Naive B cell (primary cell): ENCODE measurements at regions not wholly inside any gene's neighbourhood (a gene's known extent, or its start where the extent isn't known, plus 50 kb on each side); places are given as distances from the start of the nearest gene placed in this dataset.
"Not testable (repeated sequence)": the region's sequence is repeated elsewhere in the genome, so short reads cannot be mapped to it uniquely, and the experiment has no call there.

Experiments
- ATAC-seq, 2 donors: fragments of 150-1000 bp; cut with Tn5 transposase; 2 replicates each; pipeline ENCODE4 v1.10.0; 2021; ENCODE audit warnings: low read depth in 2 of 2, mild to moderate bottlenecking in 2 of 2, moderate library complexity in 2 of 2
- DNase-seq: peaks from one replicate; pipeline ENCODE4 v3.0.0; 2022
- H3K27ac Mint-ChIP-seq, 6 donors: one replicate each; pipeline ENCODE4 v1.8.0; 2020 to 2022; ENCODE audit warnings: mild to moderate bottlenecking in 6 of 6, mixed read lengths in 6 of 6, moderate library complexity in 5 of 6, inconsistent platforms in 2 of 6
- H3K27me3 Mint-ChIP-seq, 3 donors: one replicate each; pipeline ENCODE4 v1.8.0; 2021 to 2022; ENCODE audit warnings: mixed read lengths in 3 of 3, mild to moderate bottlenecking in 1 of 3
- H3K36me3 Mint-ChIP-seq, 2 donors: one replicate each; pipeline ENCODE4 v1.8.0; 2020 to 2022; ENCODE audit warnings: mixed read lengths in 2 of 2, inconsistent platforms in 1 of 2, mild to moderate bottlenecking in 1 of 2
- H3K4me1 Mint-ChIP-seq, 3 donors: one replicate each; pipeline ENCODE4 v1.8.0; 2020 to 2022; ENCODE audit warnings: mixed read lengths in 3 of 3, inconsistent platforms in 1 of 3, mild to moderate bottlenecking in 1 of 3, moderate library complexity in 1 of 3
- H3K4me3 Mint-ChIP-seq, 8 donors: one replicate each; pipeline ENCODE4 v1.8.0; 2020 to 2022; ENCODE audit warnings: mild to moderate bottlenecking in 8 of 8, mixed read lengths in 8 of 8, moderate library complexity in 8 of 8, inconsistent platforms in 2 of 8
- H3K9me3 Mint-ChIP-seq, 7 donors: one replicate each; pipeline ENCODE4 v1.8.0; 2020 to 2022; ENCODE audit warnings: mixed read lengths in 7 of 7, mild to moderate bottlenecking in 5 of 7, inconsistent platforms in 2 of 7, moderate library complexity in 1 of 7

DNA sequence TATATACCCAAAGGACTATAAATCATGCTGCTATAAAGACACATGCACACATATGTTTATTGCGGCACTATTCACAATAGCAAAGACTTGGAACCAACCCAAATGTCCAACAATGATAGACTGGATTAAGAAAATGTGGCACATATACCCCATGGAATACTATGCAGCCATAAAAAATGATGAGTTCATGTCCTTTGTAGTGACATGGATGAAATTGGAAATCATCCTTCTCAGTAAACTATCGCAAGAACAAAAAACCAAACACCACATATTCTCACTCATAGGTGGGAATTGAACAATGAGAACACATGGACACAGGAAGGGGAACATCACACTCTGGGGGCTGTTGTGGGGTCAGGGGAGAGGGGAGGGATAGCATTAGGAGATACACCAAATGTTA lies 165.7 kb upstream of the KCNJ15 start:
- peaks cover 17 to 19% (median 19%) of the 10 kb centered on the region in 3 donors for H3K27me3 Mint-ChIP-seq
- not testable (repeated sequence) for ATAC-seq, H3K4me1 Mint-ChIP-seq, DNase-seq, H3K4me3 Mint-ChIP-seq, H3K36me3 Mint-ChIP-seq, H3K27ac Mint-ChIP-seq, H3K9me3 Mint-ChIP-seq

DNA sequence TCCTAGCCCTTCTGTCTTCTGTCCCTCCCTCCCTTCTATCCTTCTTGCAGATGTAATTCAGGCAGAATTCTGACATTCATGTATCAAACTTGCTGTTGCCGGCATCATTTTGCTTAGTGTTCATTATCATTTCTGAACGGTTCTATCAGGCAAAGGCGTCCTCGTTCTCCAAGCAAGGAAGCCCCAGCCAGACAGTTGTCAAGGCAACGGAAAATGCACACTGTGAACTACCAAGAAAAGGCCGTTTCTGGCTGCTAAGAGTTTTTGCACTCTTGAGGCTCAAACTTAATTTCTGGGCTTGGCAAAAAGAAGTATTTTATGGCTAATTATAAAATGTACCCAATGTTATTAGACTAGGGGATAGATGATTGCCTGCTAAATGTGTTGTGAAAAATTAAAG lies 164.7 kb upstream of the KCNJ15 start:
- no peaks in the 10 kb centered on the region for H3K4me1 Mint-ChIP-seq
- peaks cover 5 to 11% (median 7%) of the 10 kb centered on the region in 7 donors for H3K9me3 Mint-ChIP-seq
- ATAC-seq (no peak), DNase-seq (no peak)
- no peak overlapping the region for H3K27ac Mint-ChIP-seq
- H3K4me3 Mint-ChIP-seq = no peak overlapping the region
- no peaks in the 10 kb centered on the region for H3K36me3 Mint-ChIP-seq
- H3K27me3 Mint-ChIP-seq = peaks cover 17 to 19% (median 19%) of the 10 kb centered on the region in 3 donors

DNA sequence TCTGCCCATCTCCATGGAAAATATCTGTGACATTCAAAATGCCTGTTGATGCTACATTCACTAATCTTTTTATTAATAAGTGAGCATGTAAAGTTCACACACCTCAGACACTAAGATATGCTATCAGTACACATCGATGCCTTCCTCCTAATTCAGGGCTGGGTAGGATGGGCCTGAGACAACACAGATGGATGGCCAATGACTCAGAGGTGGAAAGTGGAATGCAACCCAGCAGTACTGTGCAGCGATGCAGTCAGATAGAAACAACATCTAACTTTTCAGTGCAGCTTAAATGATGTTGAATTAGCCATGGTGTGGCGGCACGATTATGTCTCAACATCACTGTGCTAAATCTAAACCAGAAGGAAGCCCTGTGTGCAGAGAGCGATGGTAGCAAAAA lies 161.6 kb upstream of the KCNJ15 start:
- Mint-ChIP-seq H3K4me1 (no peaks in the 10 kb centered on the region), H3K9me3 (peaks cover 5 to 31% (median 13%) of the 10 kb centered on the region in 7 donors), H3K27me3 (peaks cover 12 to 22% (median 14%) of the 10 kb centered on the region in 3 donors), H3K4me3 (no peak overlapping the region), H3K36me3 (no peaks in the 10 kb centered on the region), H3K27ac (no peak overlapping the region)
- ATAC-seq (no peak), DNase-seq (no peak)

DNA sequence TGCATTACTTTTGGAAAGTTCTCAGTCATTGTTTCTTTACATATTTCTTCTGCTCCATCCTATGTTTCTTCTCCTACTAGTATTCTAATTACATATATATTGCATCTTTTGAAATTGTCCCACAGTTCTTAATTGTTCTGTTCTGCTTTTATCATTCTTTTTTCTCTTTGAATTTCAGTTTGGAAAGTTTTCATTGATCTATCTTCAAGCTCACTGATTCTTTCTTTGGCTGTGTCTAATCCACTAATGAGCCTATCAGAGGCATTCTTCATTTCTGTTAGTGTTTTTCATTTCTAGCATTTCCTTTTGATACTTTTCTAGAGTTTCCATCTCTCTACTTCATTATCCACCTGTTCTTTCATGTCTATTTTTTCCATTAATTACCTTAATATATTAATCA lies 159.0 kb upstream of the KCNJ15 start:
- Mint-ChIP-seq H3K4me1 (no peaks in the 10 kb centered on the region), H3K9me3 (peaks cover 2 to 23% (median 10%) of the 10 kb centered on the region in 7 donors), H3K36me3 (no peaks in the 10 kb centered on the region), H3K27me3 (peaks cover 7 to 36% (median 34%) of the 10 kb centered on the region in 3 donors), H3K27ac (peak overlapping the region in 1 of 6 donors; percentile 52), H3K4me3 (no peak overlapping the region)
- ATAC-seq (no peak), DNase-seq (no peak)

DNA sequence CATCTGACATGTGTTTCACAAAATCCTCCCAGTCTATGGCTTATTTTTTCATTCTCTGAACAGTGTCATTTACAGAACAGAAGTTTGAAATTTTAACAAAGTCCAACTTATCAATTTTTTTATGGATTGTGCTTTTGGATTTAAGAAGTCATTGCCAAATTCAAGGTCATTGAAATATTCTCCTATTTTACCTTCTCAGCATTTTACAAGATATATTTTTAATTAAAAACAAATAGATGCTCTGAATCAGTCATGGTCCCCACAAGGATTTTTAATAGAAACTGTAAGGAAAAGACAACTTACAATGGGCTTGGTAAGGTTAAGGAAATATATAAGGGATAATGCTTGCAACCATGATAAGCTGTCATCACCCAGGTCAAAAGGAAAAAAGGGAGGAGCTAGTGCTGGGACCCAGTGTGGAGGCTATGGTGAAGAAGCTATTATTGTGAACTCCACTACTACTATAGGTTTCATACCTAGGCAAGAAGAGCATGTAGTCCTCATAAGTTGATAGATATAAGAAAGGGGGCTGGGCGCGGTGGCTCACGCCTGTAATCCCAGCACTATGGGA lies 144.5 kb upstream of the KCNJ15 start:
- ATAC-seq (no peak), DNase-seq (no peak)
- Mint-ChIP-seq H3K4me1 (no peaks in the 10 kb centered on the region), H3K4me3 (no peak overlapping the region), H3K27me3 (peaks cover 9 to 17% (median 13%) of the 10 kb centered on the region in 3 donors), H3K9me3 (peaks cover 0 to 8% (median 2%) of the 10 kb centered on the region in 7 donors), H3K27ac (no peak overlapping the region), H3K36me3 (no peaks in the 10 kb centered on the region)

DNA sequence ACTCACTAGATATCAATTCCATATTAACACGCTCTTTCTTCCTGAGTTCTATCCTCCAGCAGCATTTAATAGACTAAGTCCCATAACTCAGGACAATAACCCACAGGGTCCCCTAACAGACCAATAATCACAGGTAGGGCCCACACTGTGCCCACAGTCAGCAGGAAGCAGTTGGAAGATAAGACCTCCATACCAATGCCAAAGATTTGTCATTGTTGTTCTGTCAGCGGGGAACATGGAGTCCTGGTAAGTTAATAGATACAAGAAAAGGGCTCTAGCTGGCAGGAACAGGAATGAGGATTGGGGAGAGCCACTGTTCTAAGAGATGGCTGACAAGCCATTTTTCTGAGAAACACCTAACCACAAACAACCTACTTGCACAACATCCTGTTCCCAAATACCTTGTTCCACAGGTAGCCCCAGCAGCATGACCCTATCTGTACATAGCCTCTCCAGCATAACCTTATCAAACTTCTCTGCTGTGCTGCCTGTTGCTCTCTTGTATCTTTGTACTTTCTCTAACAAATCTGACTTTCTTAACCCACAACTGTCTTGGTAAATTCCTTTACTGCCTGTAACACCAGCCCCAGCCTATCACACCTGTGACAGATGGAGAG lies 142.0 kb upstream of the KCNJ15 start:
- Mint-ChIP-seq H3K27ac (no peak overlapping the region), H3K36me3 (no peaks in the 10 kb centered on the region), H3K9me3 (peaks cover 0 to 8% (median 2%) of the 10 kb centered on the region in 7 donors), H3K4me1 (no peaks in the 10 kb centered on the region), H3K4me3 (no peak overlapping the region), H3K27me3 (peaks cover 9 to 17% (median 13%) of the 10 kb centered on the region in 3 donors)
- DNase-seq (no peak), ATAC-seq (no peak)

DNA sequence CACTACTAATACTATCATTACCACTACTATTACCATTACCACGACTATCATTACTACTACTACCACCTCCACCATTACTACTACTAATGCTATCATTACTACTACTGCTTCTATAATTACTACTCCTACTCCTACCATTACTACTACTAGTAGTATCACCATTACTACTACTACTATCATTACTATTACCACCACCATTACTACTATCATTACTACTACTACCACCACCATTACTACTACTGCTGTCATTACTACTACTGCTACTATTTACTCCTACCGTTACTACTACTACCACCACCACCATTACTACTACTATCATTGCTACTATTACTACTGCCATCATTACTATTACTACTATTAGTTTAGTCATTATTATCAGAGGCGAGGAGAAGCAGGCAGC lies 140.9 kb upstream of the KCNJ15 start:
- peaks cover 9 to 18% (median 13%) of the 10 kb centered on the region in 3 donors for H3K27me3 Mint-ChIP-seq
- H3K4me3 Mint-ChIP-seq = no peak overlapping the region
- no peak for ATAC-seq
- no peak for DNase-seq
- peaks cover 0 to 10% (median 2%) of the 10 kb centered on the region in 7 donors for H3K9me3 Mint-ChIP-seq
- no peaks in the 10 kb centered on the region for H3K36me3 Mint-ChIP-seq
- no peak overlapping the region for H3K27ac Mint-ChIP-seq
- no peaks in the 10 kb centered on the region for H3K4me1 Mint-ChIP-seq

DNA sequence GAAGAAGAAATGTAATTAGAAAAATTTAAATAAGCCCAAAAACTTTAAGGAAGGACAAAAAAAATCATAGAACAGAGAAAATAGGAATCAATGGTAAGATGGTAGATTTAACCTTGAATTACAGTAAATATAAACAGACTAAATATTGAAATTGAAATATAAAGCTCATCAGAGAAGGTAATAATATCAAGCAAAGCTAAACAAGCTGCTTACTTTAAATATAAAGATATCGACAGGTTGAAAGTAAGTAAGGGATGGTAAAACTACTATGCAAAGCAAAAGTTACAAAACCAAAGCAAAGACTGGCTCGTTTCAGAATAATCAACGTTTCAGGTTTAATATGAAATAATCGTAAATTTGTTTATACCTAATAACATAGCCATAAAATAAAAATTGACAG lies 137.0 kb upstream of the KCNJ15 start:
- H3K27me3 Mint-ChIP-seq = peaks cover under 1 to 15% (median 2%) of the 10 kb centered on the region in 3 donors
- no peak overlapping the region for H3K4me3 Mint-ChIP-seq
- no peak overlapping the region for H3K27ac Mint-ChIP-seq
- no peak for ATAC-seq
- H3K36me3 Mint-ChIP-seq = peaks cover 0 to 3% of the 10 kb centered on the region in 2 donors
- no peaks in the 10 kb centered on the region for H3K4me1 Mint-ChIP-seq
- H3K9me3 Mint-ChIP-seq = peaks cover 0 to 10% (median 0%) of the 10 kb centered on the region in 7 donors
- DNase-seq = no peak

DNA sequence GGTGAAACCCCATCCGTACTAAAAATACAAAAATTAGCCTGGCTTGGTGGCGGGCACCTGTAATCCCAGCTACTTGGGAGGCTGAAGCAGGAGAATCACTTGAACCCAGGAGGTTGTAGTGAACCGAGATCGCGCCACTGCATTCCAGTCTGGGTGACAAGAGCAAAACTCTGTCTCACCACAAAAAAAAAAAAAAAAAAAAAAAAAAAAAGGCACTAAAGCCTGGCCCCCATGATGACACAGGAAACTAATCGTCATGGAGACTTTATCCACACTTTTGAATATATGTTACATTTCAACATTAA lies 136.2 kb upstream of the KCNJ15 start:
- Mint-ChIP-seq H3K27me3 (peaks cover 0 to 16% (median 9%) of the 10 kb centered on the region in 3 donors), H3K9me3 (peaks cover 0 to 10% (median 0%) of the 10 kb centered on the region in 7 donors)
- H3K4me1 Mint-ChIP-seq, H3K27ac Mint-ChIP-seq, DNase-seq, H3K4me3 Mint-ChIP-seq, ATAC-seq, H3K36me3 Mint-ChIP-seq: not testable (repeated sequence)

DNA sequence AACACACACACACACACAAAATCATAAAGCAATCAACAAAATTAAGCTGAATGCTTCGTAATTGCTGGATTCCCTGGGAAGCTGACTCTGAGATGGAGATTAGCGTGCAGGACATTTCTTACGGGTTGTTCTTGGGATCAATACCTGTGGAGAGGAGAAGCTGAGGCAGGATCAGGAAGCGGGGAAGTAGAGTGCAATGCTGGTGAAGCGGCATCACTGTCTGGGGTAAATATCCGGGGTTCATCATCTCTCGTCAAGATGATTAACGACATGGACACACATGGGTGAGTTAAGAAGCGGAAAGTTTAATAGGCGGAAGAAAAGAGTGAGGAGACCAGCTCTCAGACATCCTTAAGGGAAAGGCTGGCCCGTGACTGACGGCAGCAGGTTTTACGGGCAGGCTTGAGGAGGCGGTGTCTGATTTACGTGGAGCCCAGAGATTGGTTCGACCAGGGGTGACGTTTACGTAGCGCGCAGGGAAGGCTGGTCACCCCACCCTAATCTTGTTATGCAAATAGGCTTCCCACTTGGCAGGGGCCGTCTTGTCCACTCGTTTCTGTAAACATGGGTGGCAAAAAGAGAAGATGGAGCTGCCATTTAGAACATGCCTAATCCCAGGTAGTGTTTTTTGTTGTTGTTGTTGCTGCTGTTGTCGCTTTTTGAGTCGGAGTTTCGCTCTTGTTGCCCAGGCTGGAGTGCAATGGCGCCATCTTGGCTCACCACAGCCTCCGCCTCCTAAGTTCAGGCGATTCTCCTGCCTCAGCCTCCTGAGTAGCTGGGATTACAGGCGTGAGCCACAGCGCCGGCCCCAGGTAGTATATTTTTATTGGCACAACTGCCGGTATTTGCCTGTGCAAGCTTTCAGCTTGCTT lies 135.6 kb upstream of the KCNJ15 start:
- DNase-seq (no peak), ATAC-seq (no peak)
- Mint-ChIP-seq H3K27ac (no peak overlapping the region), H3K9me3 (peaks cover 0 to 5% (median 0%) of the 10 kb centered on the region in 7 donors), H3K27me3 (peaks cover 5 to 14% (median 14%) of the 10 kb centered on the region in 3 donors), H3K4me1 (no peaks in the 10 kb centered on the region), H3K36me3 (peaks cover 0 to 3% of the 10 kb centered on the region in 2 donors), H3K4me3 (no peak overlapping the region)

DNA sequence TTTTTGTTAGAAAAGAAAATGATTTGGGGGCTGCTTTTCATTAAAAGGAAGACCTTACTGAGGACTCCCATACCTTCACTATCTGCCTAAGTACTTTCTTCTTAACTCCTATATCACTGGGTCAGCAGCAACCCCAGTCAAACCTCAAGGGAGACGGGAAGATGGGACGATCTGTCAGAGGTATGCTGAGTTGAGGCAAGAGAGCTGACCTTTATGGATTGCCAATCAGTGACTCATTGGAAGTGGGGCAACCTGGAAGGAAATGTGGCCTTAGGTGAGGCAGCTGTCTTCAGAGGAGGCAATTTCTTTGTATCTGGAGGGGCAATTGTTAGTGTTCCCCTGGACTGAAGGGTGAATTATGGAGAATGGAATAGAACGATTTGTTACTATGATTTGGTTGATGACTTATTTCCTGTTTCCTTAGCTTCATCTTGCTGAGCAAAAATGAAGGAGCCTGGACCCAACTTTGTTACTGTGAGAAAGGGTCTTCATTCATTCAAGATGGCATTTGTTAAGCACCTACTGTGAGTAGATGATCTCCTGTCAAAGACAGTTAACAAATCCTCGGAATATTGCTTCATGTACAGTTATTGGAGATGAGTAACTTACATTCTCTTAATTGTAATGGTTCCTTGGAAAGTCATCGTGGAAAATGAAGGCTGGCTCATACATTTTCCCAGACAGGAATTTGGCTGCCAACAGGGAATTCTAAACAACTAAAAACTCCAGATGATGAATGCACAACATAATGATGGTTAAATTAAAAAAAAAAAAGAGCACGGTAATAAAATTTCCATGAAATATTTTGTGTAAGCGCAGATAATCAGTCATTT lies 134.7 kb upstream of the KCNJ15 start:
- Mint-ChIP-seq H3K4me3 (no peak overlapping the region), H3K4me1 (no peaks in the 10 kb centered on the region), H3K27ac (no peak overlapping the region), H3K36me3 (peaks cover 0 to 3% of the 10 kb centered on the region in 2 donors), H3K27me3 (peaks cover 9 to 16% (median 15%) of the 10 kb centered on the region in 3 donors), H3K9me3 (peaks cover 0 to 5% (median 0%) of the 10 kb centered on the region in 7 donors)
- ATAC-seq (no peak), DNase-seq (no peak)

DNA sequence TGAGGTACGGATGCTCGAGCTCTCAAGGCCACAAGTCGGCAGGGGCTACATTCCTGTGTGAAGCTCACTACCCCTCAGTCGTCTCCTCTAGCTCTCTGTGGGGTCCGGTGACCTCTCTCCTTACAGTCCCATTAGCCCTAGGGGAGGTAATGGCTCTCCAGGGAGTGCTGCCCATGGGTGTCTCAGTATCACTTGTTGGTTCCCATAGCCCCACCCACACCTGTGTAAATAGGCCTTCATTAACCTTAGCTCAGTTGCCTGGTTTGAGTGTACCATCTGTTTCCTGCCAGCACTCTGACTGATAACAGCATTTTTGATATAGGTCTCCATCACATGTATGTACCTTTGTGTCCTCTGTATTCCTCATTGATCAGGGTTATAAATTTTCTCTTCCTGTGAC lies 133.2 kb upstream of the KCNJ15 start:
- DNase-seq = no peak
- H3K27me3 Mint-ChIP-seq = peaks cover 15 to 21% (median 15%) of the 10 kb centered on the region in 3 donors
- peaks cover 0 to 5% (median 0%) of the 10 kb centered on the region in 7 donors for H3K9me3 Mint-ChIP-seq
- H3K27ac Mint-ChIP-seq = peak overlapping the region in 1 of 6 donors; percentile 28
- H3K36me3 Mint-ChIP-seq = peaks cover 0 to 3% of the 10 kb centered on the region in 2 donors
- no peaks in the 10 kb centered on the region for H3K4me1 Mint-ChIP-seq
- no peak for ATAC-seq
- no peak overlapping the region for H3K4me3 Mint-ChIP-seq

DNA sequence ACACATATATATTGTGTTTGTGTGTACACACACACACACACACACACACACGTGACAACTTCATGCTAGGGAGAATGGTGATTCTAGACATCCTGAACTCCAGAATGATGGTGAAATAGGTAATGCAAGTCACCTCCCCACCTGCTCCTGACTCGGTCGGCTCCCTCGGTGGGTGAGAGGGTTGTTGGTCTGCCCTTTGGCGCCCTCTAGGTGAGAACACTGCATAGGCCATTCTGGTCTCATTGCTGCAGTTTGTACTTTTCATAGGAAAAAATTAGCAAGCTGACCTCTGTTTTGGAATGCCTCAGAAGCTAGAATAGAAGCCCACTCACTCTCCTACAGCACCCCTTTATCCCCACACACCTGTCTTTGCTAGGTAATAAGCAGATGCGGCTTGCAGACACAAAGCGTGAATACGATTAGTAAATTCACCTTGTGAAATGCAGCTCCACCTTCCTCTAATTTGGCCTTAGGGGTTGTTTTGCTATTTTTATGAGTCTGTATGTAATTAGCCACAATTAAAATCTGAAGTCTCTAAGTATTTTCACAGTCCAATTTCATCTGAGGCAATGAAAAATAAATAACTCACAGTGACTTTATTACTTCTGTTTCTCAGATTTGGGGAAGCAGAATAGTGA lies 130.0 kb upstream of the KCNJ15 start:
- ATAC-seq = no peak
- Mint-ChIP-seq H3K27ac (no peak overlapping the region), H3K4me3 (no peak overlapping the region), H3K9me3 (peaks cover 0 to 2% (median 0%) of the 10 kb centered on the region in 7 donors), H3K36me3 (no peaks in the 10 kb centered on the region), H3K27me3 (peaks cover 20 to 45% (median 35%) of the 10 kb centered on the region in 3 donors), H3K4me1 (no peaks in the 10 kb centered on the region)
- no peak for DNase-seq
